ENCODE measurements at regions not wholly inside any gene's neighbourhood (a gene's known extent, or its start where the extent isn't known, plus 50 kb on each side); places are given as distances from the start of the nearest gene placed in this dataset.

DNA sequence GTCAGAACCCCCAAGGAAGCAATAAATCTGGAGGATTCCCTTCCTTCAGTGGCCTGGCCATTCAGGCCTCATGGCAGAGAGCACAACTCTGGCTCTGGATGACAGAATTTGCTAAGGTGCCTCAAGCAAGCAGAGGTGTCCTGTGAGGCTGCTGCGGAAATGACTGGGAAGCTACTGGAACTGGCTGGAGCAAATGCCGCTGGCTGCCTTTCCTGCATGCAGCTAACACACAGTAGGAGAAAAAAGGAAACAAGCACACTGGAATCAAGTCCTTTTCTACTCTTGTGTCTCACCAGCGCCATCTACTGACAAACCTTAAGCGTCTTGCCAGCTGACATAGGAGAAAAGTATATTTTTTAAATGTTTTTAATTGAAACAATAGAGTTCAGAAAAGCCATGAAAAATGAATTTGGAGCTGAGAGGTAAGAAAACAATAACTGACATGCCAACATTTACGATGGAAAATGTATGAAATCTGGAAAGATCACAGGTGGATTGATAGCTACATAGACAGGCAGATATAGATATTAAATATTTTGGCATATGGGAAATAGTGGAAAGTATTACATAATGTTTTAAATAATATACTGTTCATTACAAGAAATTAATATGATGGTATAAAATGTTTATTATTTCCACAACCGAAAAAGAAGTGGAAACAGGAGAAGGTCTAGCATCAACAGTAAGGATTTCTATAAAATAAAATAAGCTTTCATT, 951.6 kb downstream of the ANKRD7 start:
- no peak for TF ChIP-seq LEF1 (IDR thresholded peaks at IDR 0.05; ENCODE audit: borderline replicate concordance)
- TF ChIP-seq HDGF (IDR thresholded peaks at IDR 0.05; ENCODE audit: borderline replicate concordance) = no peak
- no peak for TF ChIP-seq CTBP1 (IDR thresholded peaks at IDR 0.05; ENCODE audit: borderline replicate concordance)
- no peak for TF ChIP-seq SUZ12 (IDR thresholded peaks at IDR 0.05)
- TF ChIP-seq NFRKB (IDR thresholded peaks at IDR 0.05) = no peak
- TF ChIP-seq BHLHE40 (IDR thresholded peaks at IDR 0.05; ENCODE audit: borderline replicate concordance) = no peak
- no peak for TF ChIP-seq TARDBP (IDR thresholded peaks at IDR 0.05)
- TF ChIP-seq, protein P1, sequence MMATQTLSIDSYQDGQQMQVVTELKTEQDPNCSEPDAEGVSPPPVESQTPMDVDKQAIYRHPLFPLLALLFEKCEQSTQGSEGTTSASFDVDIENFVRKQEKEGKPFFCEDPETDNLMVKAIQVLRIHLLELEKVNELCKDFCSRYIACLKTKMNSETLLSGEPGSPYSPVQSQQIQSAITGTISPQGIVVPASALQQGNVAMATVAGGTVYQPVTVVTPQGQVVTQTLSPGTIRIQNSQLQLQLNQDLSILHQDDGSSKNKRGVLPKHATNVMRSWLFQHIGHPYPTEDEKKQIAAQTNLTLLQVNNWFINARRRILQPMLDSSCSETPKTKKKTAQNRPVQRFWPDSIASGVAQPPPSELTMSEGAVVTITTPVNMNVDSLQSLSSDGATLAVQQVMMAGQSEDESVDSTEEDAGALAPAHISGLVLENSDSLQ (IDR thresholded peaks at IDR 0.05) = no peak
- no peak for TF ChIP-seq FOXA1 (IDR thresholded peaks at IDR 0.05)
- no peak for TF ChIP-seq SP1 (IDR thresholded peaks at IDR 0.05)
- ChIA-PET CTCF (interaction anchor here (0.6 to 1.1 kb wide), 3 partner anchors 172 to 256 kb away, joined by 3 to 4 read pairs (median 3); no protein-coding TSS in a partner anchor), POLR2A (no interaction called here)
- peak; percentile 44 for DNase-seq (ENCODE audit: extremely low spot score)

DNA sequence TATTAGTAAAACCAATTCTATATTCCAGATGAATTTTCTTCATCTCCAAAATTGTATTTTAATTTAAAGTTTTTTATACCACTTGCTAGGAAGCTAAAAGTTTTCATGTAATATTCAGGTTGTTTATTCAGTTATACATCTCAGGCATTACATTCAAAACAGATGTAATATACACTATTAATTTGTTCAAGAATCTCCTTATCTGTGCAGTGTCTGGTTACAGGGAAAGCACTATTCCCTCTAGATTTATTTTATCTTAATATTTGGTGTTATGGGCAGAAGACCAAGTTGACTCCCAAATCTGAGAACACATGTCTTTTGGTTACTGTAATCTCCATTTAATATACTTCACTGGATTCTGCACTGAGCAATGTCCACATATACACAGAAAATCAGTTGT, 953.4 kb downstream of the ANKRD7 start:
- TF ChIP-seq FOXK2 (IDR thresholded peaks at IDR 0.05) = no peak
- TF ChIP-seq LEF1 (IDR thresholded peaks at IDR 0.05; ENCODE audit: borderline replicate concordance) = no peak
- TF ChIP-seq CTBP1 (IDR thresholded peaks at IDR 0.05; ENCODE audit: borderline replicate concordance) = no peak
- no peak for TF ChIP-seq SUZ12 (IDR thresholded peaks at IDR 0.05)
- TF ChIP-seq BHLHE40 (IDR thresholded peaks at IDR 0.05; ENCODE audit: borderline replicate concordance) = no peak
- TF ChIP-seq NFRKB (IDR thresholded peaks at IDR 0.05) = no peak
- no peak for TF ChIP-seq FOXA1 (IDR thresholded peaks at IDR 0.05)
- no peak for TF ChIP-seq SP1 (IDR thresholded peaks at IDR 0.05)
- no peak for TF ChIP-seq ZNF384 (IDR thresholded peaks at IDR 0.05)
- TF ChIP-seq ELF4 (IDR thresholded peaks at IDR 0.05) = no peak
- TF ChIP-seq HDGF (IDR thresholded peaks at IDR 0.05; ENCODE audit: borderline replicate concordance) = no peak
- TF ChIP-seq L3MBTL2 (conservative IDR thresholded peaks at IDR 0.05) = no peak
- no peak for TF ChIP-seq TARDBP (IDR thresholded peaks at IDR 0.05)
- no peak for TF ChIP-seq ARNT (IDR thresholded peaks at IDR 0.05)
- ChIA-PET CTCF (no interaction called here), POLR2A (no interaction called here)
- no peak for DNase-seq (ENCODE audit: extremely low spot score)

DNA sequence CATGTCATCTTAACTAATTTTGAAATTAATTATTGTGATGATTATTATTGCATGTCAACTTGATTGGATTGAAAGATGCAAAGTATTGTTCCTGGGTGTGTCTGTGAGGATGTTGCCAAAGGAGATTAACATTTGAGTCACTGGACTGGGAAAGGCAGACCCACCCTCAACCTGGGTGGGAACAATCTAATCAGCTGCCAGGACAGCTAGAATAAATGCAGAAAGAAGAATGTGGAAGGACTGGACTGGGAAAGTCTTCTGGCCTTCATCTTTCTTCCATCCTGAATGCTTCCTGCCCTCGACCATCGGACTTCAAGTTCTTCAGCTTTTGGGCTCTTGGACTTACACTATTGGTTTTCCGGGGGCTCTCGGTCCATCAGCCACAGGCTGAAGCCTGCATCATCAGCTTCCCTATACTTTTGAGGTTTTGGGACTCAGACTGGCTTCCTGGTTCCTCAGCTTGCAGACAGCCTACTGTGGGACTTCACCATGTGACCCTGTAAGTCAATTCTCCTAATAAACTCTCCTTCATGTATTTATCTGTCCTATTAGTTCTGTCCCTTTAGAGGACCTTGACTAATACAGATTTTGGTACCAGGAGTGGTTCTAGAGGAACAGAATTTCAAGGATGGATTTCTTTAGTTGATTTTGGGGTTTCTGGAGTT, 959.8 kb downstream of the ANKRD7 start:
- CTCF ChIA-PET = no interaction called here
- DNase-seq (ENCODE audit: extremely low spot score) = no peak
- POLR2A ChIA-PET = no interaction called here
- no peak for TF ChIP-seq LEF1 (IDR thresholded peaks at IDR 0.05; ENCODE audit: borderline replicate concordance)
- TF ChIP-seq ZNF384 (IDR thresholded peaks at IDR 0.05) = no peak
- no peak for TF ChIP-seq SUZ12 (IDR thresholded peaks at IDR 0.05)

DNA sequence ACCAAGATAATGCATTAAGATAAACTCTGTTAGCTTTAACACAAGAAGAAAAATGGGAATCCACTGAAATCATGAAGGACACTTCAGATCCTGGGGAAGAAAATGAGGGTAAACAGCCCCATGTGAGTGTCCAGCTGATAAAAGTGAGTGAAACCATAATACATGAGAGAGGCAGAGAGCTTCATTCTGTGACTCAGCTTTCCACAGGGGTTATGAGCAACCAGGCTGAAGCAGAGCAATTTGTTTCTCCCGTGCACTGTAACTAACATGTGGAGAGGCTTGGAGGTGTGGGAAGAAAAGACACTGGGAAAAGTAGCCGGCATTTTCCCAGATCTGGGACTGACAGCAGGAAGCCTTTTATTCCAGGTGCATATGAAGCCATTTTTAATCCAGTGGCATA, 971.7 kb downstream of the ANKRD7 start:
- ChIA-PET POLR2A (no interaction called here), CTCF (no interaction called here)
- TF ChIP-seq SUZ12 (IDR thresholded peaks at IDR 0.05) (no peak), LEF1 (IDR thresholded peaks at IDR 0.05; ENCODE audit: borderline replicate concordance) (no peak), FOXK2 (IDR thresholded peaks at IDR 0.05) (no peak), FOXA1 (IDR thresholded peaks at IDR 0.05) (no peak), NFRKB (IDR thresholded peaks at IDR 0.05) (no peak), HDGF (IDR thresholded peaks at IDR 0.05; ENCODE audit: borderline replicate concordance) (no peak), SP1 (IDR thresholded peaks at IDR 0.05) (no peak), TARDBP (IDR thresholded peaks at IDR 0.05) (no peak), ZNF384 (IDR thresholded peaks at IDR 0.05) (no peak), ARNT (IDR thresholded peaks at IDR 0.05) (no peak), ELF4 (IDR thresholded peaks at IDR 0.05) (no peak), BHLHE40 (IDR thresholded peaks at IDR 0.05; ENCODE audit: borderline replicate concordance) (no peak), L3MBTL2 (conservative IDR thresholded peaks at IDR 0.05) (no peak), FOXM1 (IDR thresholded peaks at IDR 0.05; ENCODE audit: borderline replicate concordance) (no peak)
- TF ChIP-seq, protein P1 (IDR thresholded peaks at IDR 0.05) = no peak
- no peak for DNase-seq (ENCODE audit: extremely low spot score)

DNA sequence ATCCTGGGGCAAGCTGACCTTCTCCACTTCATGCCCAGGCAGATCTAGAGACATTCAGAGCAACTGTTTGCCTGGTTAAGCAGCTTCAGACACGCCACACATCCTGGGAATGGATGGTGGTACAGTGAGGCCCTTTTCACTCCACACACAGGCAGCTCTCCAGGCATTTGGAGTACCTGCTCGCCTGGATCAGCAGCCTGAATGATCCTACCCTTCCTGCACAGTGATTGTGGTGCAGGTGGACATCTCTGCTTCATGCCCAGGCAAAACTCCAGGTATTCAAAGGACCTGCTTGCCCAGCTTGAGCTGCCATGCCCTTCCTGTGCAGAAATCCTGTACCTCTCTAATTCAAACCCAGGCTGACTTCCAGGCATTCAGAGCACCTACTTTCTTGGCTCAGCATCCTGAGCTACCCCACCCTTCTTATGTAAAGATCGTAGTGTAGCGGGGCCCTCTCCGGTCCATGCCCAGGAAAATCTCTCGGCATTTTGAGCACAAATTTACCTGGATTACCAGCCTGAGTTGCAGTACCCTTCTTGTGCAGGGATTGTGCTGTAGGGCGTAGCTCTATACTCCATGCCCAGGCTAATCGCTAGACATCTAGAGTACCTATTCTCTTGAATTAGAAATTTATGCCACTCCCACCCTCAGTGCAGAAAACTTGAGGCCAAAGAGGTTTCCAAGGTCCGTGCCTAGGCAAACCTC, 972.8 kb downstream of the ANKRD7 start:
- ChIA-PET CTCF (interaction anchor here (0.6 kb wide), 1 partner anchor 1225 kb away, joined by 5 read pairs; no protein-coding TSS in a partner anchor), POLR2A (no interaction called here)
- DNase-seq (ENCODE audit: extremely low spot score) = no peak
- TF ChIP-seq HDGF (IDR thresholded peaks at IDR 0.05; ENCODE audit: borderline replicate concordance) (no peak), NFRKB (IDR thresholded peaks at IDR 0.05) (no peak), SP1 (IDR thresholded peaks at IDR 0.05) (no peak), CTBP1 (IDR thresholded peaks at IDR 0.05; ENCODE audit: borderline replicate concordance) (no peak), ELF4 (IDR thresholded peaks at IDR 0.05) (no peak), TARDBP (IDR thresholded peaks at IDR 0.05) (no peak), ZNF384 (IDR thresholded peaks at IDR 0.05) (no peak), LEF1 (IDR thresholded peaks at IDR 0.05; ENCODE audit: borderline replicate concordance) (no peak), BHLHE40 (IDR thresholded peaks at IDR 0.05; ENCODE audit: borderline replicate concordance) (no peak)
- TF ChIP-seq, protein P1 (IDR thresholded peaks at IDR 0.05) = no peak
